DND-41 (cell line): ENCODE measurements at regions not wholly inside any gene's neighbourhood (a gene's known extent, or its start where the extent isn't known, plus 50 kb on each side); places are given as distances from the start of the nearest gene placed in this dataset.

Source experiments
- CTCF ChIP-seq: IDR thresholded peaks from 2 replicates; pipeline ENCODE4 v1.5.1; 2012; ENCODE audit warnings: borderline replicate concordance, low read length, moderate library complexity, mild to moderate bottlenecking; ENCODE audit not compliant: poor library complexity, severe bottlenecking; ENCODE audit errors: extremely low read depth
- EZH2 ChIP-seq: IDR thresholded peaks from 3 replicates; pipeline ENCODE4 v1.6.1; 2012; ENCODE audit warnings: borderline replicate concordance, low read depth, mild to moderate bottlenecking, moderate library complexity, low read length, inconsistent platforms; ENCODE audit not compliant: severe bottlenecking

GRCh38 chr9:90451804-90452203 lies 190.8 kb downstream of the DIRAS2 start:
- no peak for TF ChIP-seq CTCF
- TF ChIP-seq EZH2 = no peak
